Anterior cingulate cortex (tissue), 58 donors: ENCODE measurements at regions not wholly inside any gene's neighbourhood (a gene's known extent, or its start where the extent isn't known, plus 50 kb on each side); places are given as distances from the start of the nearest gene placed in this dataset.
"Not testable (repeated sequence)": the region's sequence is repeated elsewhere in the genome, so short reads cannot be mapped to it uniquely, and the experiment has no call there.

ENCODE experiments used
- DNase-seq, 58 donors: peaks; one replicate each; lab custom pipeline; 2025; lab: John Stamatoyannopoulos, UW

GRCh38 chrX:80929251-80929650 lies 119.6 kb upstream of the BRWD3 start:
- no peak for DNase-seq

DNA sequence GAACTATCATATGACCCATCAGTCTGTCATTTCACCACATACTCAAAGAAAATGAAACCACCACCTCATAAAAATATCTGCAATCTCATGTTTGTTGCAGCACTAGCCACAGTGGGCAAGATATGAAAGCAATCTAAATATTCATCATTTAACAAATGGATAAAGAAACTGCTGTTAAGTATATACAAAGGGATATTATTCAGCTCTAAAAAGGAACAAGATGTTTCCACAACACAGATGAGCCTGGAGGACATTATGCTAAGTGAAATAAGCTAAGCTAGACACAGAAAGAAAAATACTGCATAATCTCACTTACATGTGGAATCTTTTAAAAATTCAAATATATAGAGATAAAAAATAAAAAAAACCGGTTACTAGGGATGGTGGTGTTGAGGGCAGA lies 108.2 kb upstream of the BRWD3 start:
- DNase-seq = no peak

- DNase-seq = not testable (repeated sequence)
Measured at GRCh38 chrX:80912351-80912750, 102.7 kb upstream of the BRWD3 start.

DNA sequence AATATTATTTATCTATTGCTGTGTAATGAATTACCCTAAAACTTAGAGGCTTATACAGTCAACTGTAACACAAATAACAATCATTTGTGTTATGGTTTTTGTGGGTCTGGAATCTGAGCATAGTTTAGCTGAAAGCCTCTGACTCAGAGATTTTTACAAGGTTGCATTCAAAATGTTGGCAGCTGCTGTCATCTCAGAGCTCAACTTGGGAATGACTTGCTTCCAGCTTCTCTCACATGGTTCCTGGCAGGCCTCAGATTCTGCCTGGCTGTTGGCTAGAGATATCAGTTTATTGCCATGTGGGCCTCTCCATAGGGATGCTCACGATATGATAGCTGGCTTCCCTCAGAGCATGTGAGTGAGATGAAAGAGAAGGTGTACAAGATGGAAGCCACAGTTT lies 70.2 kb upstream of the BRWD3 start:
- DNase-seq = peak in 1 of 58 donors; percentile 1

DNA sequence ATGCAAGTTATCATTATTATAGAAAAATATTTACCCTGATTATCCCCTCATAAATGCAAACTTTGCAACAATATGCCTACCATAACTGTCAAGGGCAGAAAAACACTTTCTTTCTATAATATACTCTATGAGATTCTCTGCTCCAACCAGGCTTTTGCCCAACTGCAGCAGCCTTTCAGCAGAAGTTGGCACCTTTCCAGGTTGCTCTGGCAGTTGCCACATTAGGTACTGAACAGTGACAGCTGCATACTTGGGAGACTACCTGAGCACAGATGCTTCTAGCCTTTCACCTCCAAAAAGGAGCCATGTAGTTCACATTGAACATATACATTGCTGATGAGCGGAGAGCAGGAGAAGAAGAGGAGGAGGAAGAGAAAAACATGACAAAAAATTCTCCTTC lies 69.5 kb upstream of the BRWD3 start:
- peak in 11 of 58 donors; percentile 0 to 3 (median 1) for DNase-seq

GRCh38 chrX:80876877-80877276 lies 67.2 kb upstream of the BRWD3 start:
- DNase-seq = peak in 1 of 58 donors; percentile 2
